ENCODE measurements at regions not wholly inside any gene's neighbourhood (a gene's known extent, or its start where the extent isn't known, plus 50 kb on each side); places are given as distances from the start of the nearest gene placed in this dataset.
A peak's percentile ranks its signal among the peaks of the same experiment; 100 is the strongest.

- no peak for TF ChIP-seq CTCF (IDR thresholded peaks at IDR 0.05)
Observed at GRCh38 chr10:37563107-37563714, 294.2 kb downstream of the ZNF248 start.

- no peak for TF ChIP-seq CTCF (IDR thresholded peaks at IDR 0.05)
Observed at GRCh38 chr10:37552881-37553280, 304.5 kb downstream of the ZNF248 start.

GRCh38 chr10:37549054-37549453 is 308.4 kb downstream of the ZNF248 start:
- TF ChIP-seq CTCF (IDR thresholded peaks at IDR 0.05), result no peak

DNA sequence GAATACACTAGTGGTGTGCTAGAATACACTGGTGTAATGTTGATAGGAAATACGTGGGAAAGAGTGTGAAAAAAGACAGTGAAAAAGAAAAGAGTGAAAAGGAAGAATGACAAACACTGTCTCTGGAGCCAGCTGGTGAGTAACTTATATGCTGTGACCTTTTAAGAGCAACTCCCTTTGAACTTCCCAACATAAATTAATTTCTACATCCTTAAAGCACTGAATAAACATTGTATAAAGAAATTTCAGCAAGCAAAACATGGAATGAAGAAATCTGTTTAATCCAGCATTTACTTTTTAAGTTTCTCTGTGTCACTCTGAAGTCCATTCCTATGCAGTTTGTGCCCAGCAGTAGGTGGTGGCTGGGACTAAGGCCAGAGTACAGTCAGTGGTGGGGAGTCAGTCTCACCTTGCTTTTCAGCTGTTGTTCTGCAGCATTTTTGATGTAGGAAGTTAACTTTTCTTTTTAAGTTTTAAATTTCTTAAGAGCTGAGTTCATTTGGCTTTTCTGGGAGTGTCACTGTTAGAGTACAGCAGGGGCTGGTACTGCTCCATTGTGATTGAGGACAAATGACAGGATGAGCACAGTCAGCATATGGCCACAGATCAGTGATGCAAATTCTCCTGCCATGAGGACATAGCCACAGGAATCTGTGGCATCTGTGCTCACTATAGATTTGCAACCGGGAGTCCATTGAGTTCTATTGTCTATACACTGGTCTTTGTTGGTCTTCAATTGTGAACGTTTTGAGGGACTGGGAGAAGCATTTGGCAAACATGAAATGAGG is 321.8 kb downstream of the ZNF248 start:
- TF ChIP-seq CTCF (IDR thresholded peaks at IDR 0.05), result no peak

DNA sequence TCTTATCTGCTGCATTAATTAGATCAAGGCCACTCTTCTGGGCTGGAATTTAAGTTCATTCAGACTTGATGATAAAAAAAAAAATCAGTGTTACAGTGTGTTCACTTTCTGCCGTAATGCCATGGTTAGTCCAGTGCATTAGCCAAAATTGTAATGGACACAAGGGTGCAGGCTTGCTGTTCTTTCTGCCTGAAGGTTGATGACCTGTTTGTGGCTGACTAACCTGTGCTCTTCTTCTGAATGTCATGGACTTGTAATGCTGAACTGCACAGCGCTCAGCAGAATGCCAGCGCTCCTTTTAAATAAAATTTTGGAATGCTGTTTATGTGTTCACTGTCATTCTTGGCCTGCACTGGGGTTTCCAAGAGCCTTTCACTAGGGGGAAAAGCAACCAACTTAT is 323.2 kb downstream of the ZNF248 start:
- TF ChIP-seq CTCF (IDR thresholded peaks at IDR 0.05), result no peak

DNA sequence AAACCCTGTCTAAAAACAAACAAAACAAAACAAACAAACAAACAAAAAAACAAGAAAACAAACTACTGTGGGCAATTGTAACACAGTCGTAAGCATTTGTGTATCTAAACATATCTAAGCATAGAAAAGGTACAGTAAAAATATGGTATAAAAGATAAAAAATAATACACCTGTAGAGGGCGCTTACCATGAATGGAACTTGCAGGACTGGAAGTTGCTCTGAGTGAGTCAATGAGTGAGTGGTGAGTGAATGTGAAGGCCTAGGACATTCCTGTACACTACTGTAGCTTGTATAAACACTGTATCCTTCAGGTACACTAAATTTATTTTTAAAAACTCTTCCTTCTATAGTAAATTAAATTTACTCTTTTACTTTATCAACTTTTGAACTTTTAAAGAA is 332.0 kb downstream of the ZNF248 start:
- peak; percentile 47; the same call in 1 of the 2 replicates for TF ChIP-seq CTCF (IDR thresholded peaks at IDR 0.05)

GRCh38 chr10:37520488-37520887 is 336.9 kb downstream of the ZNF248 start:
- no peak for TF ChIP-seq CTCF (IDR thresholded peaks at IDR 0.05)

All from LNCAP (cell line).